Mucosa of stomach (tissue), 1 donor: ENCODE measurements at regions not wholly inside any gene's neighbourhood (a gene's known extent, or its start where the extent isn't known, plus 50 kb on each side); places are given as distances from the start of the nearest gene placed in this dataset.

ENCODE experiments used
- H3K27me3 ChIP-seq: one replicate; pipeline ENCODE4 v1.7.0; 2013; ENCODE audit warnings: mild to moderate bottlenecking, low read length; ENCODE audit not compliant: control insufficient read depth, insufficient read depth
- H3K36me3 ChIP-seq: one replicate; pipeline ENCODE4 v1.7.0; 2013; ENCODE audit warnings: low read length; ENCODE audit not compliant: control insufficient read depth, insufficient read depth
- H3K4me1 ChIP-seq: one replicate; pipeline ENCODE4 v1.7.0; 2013; ENCODE audit warnings: mild to moderate bottlenecking, low read length; ENCODE audit not compliant: control insufficient read depth, insufficient read depth
- H3K4me3 ChIP-seq: one replicate; pipeline ENCODE4 v1.7.0; 2013; ENCODE audit warnings: low read length
- H3K9ac ChIP-seq: one replicate; pipeline ENCODE4 v1.7.0; 2013; ENCODE audit warnings: mild to moderate bottlenecking, low read length, moderate library complexity
- H3K9me3 ChIP-seq: one replicate; pipeline ENCODE4 v1.7.0; 2013; ENCODE audit warnings: mild to moderate bottlenecking, low read length, moderate library complexity; ENCODE audit not compliant: control insufficient read depth
- donor health status: Pancreatic carcinoma.

DNA sequence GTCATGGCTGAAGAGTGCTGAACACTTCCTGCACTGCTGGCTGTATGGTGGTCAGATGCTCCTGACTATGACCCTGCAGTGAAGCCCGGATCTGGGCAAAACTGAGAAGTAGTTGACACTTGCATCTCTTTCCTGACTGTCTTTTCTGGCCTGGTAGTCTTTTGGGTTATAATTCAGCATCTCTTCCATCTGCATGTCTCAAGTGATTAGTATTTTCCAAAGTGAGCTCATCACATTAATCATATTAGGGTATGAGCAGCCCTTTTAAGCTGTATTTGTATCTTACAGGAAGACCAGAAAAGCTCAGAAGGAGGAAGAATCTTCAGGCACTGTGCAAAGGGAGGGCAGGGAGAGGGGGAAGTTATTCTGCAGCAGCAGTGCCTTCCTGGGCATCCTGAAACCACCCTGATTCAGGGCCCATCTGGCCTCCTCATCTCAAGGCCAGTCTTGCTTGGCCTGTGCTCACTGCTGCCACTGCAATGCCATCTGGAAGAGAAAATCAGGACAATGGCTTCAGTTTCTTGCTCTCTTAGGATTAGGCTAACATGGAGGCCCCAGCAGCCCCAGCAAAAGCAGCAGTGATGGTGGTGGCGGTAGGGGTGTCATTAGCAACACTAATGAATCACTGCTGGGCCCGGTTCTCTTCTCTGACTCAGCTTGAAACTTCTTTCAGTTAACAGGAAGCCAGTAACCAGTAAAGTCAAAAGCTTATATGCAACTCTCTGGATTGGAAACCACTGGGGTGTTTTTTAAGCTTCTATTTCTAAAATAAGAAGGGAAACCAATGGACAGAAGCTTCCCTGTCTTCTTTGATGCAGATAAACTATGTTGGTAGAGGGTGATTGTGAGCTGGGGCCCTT lies 63.3 kb upstream of the WDR26 start:
- Histone ChIP-seq H3K9me3 (no peaks in the 10 kb centered on the region), H3K27me3 (no peaks in the 10 kb centered on the region), H3K36me3 (no peaks in the 10 kb centered on the region), H3K9ac (peak overlapping the region; percentile 6), H3K4me3 (no peak overlapping the region), H3K4me1 (peaks cover 36% of the 10 kb centered on the region)

GRCh38 chr1:224498574-224499170 lies 64.1 kb upstream of the WDR26 start:
- Histone ChIP-seq H3K27me3 (no peaks in the 10 kb centered on the region), H3K9ac (peak overlapping the region; percentile 6), H3K9me3 (no peaks in the 10 kb centered on the region), H3K36me3 (no peaks in the 10 kb centered on the region), H3K4me1 (peaks cover 38% of the 10 kb centered on the region), H3K4me3 (no peak overlapping the region)

DNA sequence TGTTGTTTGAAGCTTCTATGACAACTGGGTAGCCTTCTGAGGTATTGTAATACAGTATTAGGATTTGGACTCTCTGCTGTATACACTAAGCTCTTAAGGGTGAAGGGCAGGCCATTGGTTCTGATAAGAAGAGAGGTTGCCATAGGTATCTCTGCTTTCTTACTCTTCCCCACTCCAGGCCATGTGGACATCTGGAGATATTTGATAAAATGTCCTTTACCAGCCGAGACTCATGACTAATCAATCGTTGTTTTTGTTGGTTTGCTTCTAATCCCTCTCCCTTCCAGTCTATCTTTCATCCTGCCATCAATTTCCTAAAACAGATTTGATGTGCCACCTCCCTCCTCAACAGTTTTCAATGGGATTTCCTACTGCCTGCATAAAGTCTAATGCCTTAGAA lies 64.6 kb upstream of the WDR26 start:
- Histone ChIP-seq H3K9ac (no peak overlapping the region), H3K27me3 (no peaks in the 10 kb centered on the region), H3K9me3 (no peaks in the 10 kb centered on the region), H3K4me1 (peaks cover 41% of the 10 kb centered on the region), H3K4me3 (no peak overlapping the region), H3K36me3 (no peaks in the 10 kb centered on the region)

DNA sequence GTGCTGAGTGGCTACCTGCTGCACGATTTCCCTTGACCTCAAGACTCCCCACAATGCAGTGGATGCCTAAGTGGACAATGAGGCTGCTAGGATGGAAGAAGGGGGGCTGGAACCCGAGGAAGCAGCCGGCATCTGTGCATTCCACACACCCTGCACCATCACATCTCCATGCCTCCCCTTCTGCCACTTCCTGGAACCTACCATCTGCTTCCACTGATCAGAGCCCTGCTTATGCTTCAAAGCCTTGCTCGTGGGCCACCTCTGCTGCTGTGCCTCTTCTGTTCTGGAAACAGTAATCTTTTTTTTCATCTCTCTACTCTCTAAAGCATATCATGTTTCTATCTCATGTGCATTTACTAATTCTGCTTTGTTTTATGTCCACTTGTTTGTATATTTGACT lies 66.2 kb upstream of the WDR26 start:
- no peak overlapping the region for H3K9ac ChIP-seq
- no peaks in the 10 kb centered on the region for H3K9me3 ChIP-seq
- H3K4me1 ChIP-seq = peaks cover 48% of the 10 kb centered on the region
- no peak overlapping the region for H3K4me3 ChIP-seq
- H3K27me3 ChIP-seq = no peaks in the 10 kb centered on the region
- H3K36me3 ChIP-seq = no peaks in the 10 kb centered on the region

DNA sequence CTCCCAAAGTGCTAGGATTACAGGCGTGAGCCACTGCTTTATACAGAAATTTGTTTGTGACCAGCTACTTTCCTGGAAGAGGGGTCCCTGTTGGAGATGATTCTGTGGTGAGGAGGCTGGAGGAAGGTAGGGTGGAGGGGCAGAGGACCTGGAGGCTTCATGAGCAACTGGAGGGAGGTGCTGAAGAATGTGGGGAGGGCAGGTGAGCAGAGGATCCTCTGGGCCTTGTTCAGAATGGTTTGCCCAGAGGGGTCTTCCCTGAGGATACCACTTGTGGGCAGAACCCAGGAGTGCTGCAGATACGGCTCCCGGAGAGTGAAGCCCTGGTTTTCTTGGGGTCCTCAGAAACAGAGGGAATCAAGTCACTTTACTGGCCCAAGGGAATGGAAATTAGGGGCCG lies 67.2 kb upstream of the WDR26 start:
- Histone ChIP-seq H3K4me3 (no peak overlapping the region), H3K4me1 (peaks cover 53% of the 10 kb centered on the region), H3K9me3 (no peaks in the 10 kb centered on the region), H3K9ac (peak overlapping the region; percentile 26), H3K36me3 (no peaks in the 10 kb centered on the region), H3K27me3 (no peaks in the 10 kb centered on the region)

DNA sequence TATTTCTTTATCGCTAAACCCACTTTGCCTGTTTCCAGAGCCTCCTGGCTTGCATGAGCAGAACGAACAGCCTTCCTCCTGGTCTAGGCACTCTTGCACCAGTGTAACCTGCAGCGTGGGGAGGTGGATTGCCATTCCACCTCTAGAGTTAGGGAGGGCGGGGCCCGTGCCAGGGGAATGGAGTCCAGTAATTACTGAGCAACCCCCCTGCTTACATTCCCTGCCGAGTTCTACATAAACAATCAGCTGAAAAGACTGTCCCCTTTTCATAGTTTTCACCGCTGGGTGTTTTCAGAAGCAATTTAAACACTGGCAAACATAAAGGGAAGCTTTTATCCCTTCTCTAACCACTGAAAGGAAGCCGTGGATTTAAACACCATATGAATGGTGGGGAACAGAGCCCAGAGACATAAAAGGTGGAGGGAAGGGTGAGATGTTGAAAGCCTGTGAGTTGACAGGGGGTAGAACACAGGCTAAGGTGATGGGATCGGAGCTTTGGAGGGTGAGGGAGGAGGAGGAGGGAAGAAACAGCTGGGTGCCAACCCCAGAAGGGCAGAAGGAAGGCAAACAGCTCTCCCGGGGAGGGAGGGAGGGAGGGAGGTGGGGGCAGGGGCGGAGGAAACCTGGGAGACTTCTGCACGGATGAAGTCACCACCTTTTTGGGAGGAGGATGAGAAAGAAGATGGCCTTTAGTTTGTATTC lies 68.0 kb upstream of the WDR26 start:
- H3K9ac ChIP-seq = peak overlapping the region; percentile 26
- H3K4me1 ChIP-seq = peaks cover 53% of the 10 kb centered on the region
- H3K27me3 ChIP-seq = no peaks in the 10 kb centered on the region
- H3K36me3 ChIP-seq = no peaks in the 10 kb centered on the region
- H3K4me3 ChIP-seq = no peak overlapping the region
- H3K9me3 ChIP-seq = no peaks in the 10 kb centered on the region

DNA sequence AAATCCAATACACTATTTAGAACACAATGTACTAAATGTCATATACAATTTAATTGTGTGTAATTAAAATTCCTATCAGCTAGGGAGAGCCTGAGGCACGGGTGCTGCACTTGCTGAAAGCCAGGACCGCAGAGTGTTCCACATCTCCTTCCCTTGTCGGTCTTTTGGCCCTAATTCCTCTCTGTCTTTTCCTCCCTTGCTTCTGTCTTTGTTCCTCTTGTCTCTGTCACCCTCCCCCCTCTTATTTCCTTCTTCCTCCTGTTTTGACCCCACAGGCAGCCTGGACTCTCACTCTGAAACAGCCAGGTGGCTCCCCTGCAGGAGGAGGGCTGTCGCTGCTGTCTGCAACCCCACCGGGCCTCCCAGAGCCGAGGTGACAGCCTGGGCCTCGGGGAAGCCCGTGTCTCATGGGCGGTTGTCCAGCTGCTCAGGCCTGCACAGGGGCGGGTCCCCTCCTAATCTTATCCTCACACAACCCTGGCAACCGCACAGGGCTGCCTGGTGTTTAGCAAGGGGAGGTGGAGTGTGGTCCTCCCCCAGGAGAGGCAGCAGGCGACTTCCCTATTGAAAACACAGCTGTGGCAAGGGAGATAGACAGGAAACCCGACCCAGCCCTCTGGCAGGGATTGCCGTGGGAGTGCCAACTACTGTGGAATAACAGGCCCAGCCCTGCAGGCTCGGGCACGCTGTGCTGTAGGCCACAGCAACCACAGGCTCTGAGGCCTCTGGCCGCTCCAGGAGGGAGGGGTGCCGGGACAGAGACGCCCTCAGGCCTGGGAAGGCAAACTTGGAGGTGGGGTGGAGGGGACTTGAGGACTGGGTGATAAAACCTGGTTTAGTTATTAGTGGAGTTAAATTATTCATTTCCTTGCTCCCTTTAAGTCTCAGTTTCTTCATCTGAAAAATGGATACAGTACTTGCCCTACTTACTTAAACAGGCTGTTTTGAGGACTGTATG lies 68.8 kb upstream of the WDR26 start:
- Histone ChIP-seq H3K9me3 (no peaks in the 10 kb centered on the region), H3K36me3 (no peaks in the 10 kb centered on the region), H3K27me3 (no peaks in the 10 kb centered on the region), H3K4me1 (peaks cover 45% of the 10 kb centered on the region), H3K9ac (peak overlapping the region; percentile 50), H3K4me3 (no peak overlapping the region)

- Histone ChIP-seq H3K9me3 (no peaks in the 10 kb centered on the region), H3K4me3 (no peak overlapping the region), H3K4me1 (peaks cover 39% of the 10 kb centered on the region), H3K36me3 (no peaks in the 10 kb centered on the region), H3K9ac (no peak overlapping the region), H3K27me3 (no peaks in the 10 kb centered on the region)
Observed at GRCh38 chr1:224504297-224505041, 69.9 kb upstream of the WDR26 start.

GRCh38 chr1:224505454-224506093 lies 71.0 kb upstream of the WDR26 start:
- Histone ChIP-seq H3K36me3 (no peaks in the 10 kb centered on the region), H3K4me1 (peaks cover 48% of the 10 kb centered on the region), H3K9ac (no peak overlapping the region), H3K9me3 (no peaks in the 10 kb centered on the region), H3K27me3 (no peaks in the 10 kb centered on the region), H3K4me3 (no peak overlapping the region)

DNA sequence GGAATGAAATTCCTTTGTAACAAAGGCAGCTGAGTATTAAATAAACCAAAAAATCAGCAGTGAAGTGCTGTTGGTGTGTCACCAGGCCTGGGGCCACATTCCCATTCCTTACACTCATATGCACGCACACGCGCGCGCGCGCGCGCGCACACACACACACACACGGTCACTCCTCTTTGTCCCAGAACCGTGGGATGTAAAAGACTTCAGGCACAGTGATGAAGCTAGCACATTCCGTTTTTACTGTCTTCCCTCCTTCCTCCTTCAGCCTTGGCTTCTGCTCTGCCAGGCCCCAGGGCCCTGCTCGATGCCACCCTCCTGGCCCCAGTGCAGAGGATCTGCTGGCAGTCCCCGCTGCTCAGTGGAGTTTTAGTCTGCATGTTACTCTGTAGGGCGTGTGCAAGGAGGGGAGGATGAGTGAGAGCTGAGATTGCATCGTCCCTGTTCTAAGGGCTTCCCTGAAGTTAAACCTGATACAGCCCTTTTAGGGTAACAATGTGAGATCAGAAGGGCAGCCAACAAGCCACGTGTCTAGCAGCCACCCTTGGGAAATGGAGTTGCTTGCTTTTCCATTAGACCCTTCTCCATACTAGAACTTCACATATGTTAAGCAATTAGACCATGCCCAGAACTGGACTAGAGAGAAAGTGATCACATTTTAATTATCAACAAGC lies 71.7 kb upstream of the WDR26 start:
- Histone ChIP-seq H3K9ac (no peak overlapping the region), H3K36me3 (no peaks in the 10 kb centered on the region), H3K27me3 (no peaks in the 10 kb centered on the region), H3K4me3 (no peak overlapping the region), H3K4me1 (peaks cover 48% of the 10 kb centered on the region), H3K9me3 (no peaks in the 10 kb centered on the region)
